Trophoblast cell (in vitro differentiated cells and primary cell): ENCODE measurements at regions not wholly inside any gene's neighbourhood (a gene's known extent, or its start where the extent isn't known, plus 50 kb on each side); places are given as distances from the start of the nearest gene placed in this dataset.

Experiments used
- DNase-seq, 2 donors: peaks; one replicate each; pipeline ENCODE4 v3.0.0-alpha.2; 2016
- H2AFZ ChIP-seq: 2 replicates; pipeline ENCODE4 v1.6.1; 2013; ENCODE audit warnings: low read length, moderate library complexity, mild to moderate bottlenecking; ENCODE audit not compliant: insufficient read depth, poor library complexity
- H2AK5ac ChIP-seq: 2 replicates; pipeline ENCODE4 v1.6.1; 2013; ENCODE audit warnings: mild to moderate bottlenecking, low read length
- H2BK120ac ChIP-seq: 2 replicates; pipeline ENCODE4 v1.6.1; 2013; ENCODE audit warnings: low read length, mild to moderate bottlenecking, moderate library complexity; ENCODE audit not compliant: insufficient read depth, poor library complexity
- H2BK12ac ChIP-seq: 2 replicates; pipeline ENCODE4 v1.6.1; 2013; ENCODE audit warnings: mild to moderate bottlenecking, low read length, moderate library complexity
- H2BK5ac ChIP-seq: 2 replicates; pipeline ENCODE4 v1.6.1; 2013; ENCODE audit warnings: low read length, low read depth, moderate library complexity, mild to moderate bottlenecking; ENCODE audit not compliant: poor library complexity
- H3K14ac ChIP-seq: 2 replicates; pipeline ENCODE4 v1.6.1; 2013; ENCODE audit warnings: mild to moderate bottlenecking, low read length
- H3K18ac ChIP-seq: 2 replicates; pipeline ENCODE4 v1.6.1; 2013; ENCODE audit warnings: mild to moderate bottlenecking, low read length
- H3K23ac ChIP-seq: 2 replicates; pipeline ENCODE4 v1.6.1; 2013; ENCODE audit warnings: low read length
- H3K27ac ChIP-seq: 2 replicates; pipeline ENCODE4 v1.5.1; 2013; ENCODE audit warnings: low read depth, mild to moderate bottlenecking, inconsistent platforms, low read length, moderate library complexity
- H3K27me3 ChIP-seq: 2 replicates; pipeline ENCODE4 v1.6.1; 2013; ENCODE audit warnings: inconsistent platforms, mild to moderate bottlenecking, low read length, moderate library complexity; ENCODE audit not compliant: insufficient read depth
- H3K36me3 ChIP-seq, 2 experiments: 1 replicate in 1 of 2; 2 replicates in 1 of 2; pipeline ENCODE4 v1.6.1; 2013; ENCODE audit warnings: low read length in 2 of 2, mild to moderate bottlenecking in 2 of 2, moderate library complexity in 1 of 2; ENCODE audit not compliant: insufficient read depth in 2 of 2, control insufficient read depth in 1 of 2
- H3K4ac ChIP-seq: 2 replicates; pipeline ENCODE4 v1.6.1; 2013; ENCODE audit warnings: low read depth, mild to moderate bottlenecking, low read length, moderate library complexity
- H3K4me1 ChIP-seq, 2 experiments: 1 replicate in 1 of 2; 2 replicates in 1 of 2; pipeline ENCODE4 v1.6.1; 2013; ENCODE audit warnings: low read length in 2 of 2, mild to moderate bottlenecking in 2 of 2, moderate library complexity in 1 of 2; ENCODE audit not compliant: insufficient read depth in 2 of 2, control insufficient read depth in 1 of 2
- H3K4me2 ChIP-seq: 2 replicates; pipeline ENCODE4 v1.6.1; 2013; ENCODE audit warnings: inconsistent platforms, mild to moderate bottlenecking, low read length, moderate library complexity
- H3K4me3 ChIP-seq: 2 replicates; pipeline ENCODE4 v1.5.1; 2013; ENCODE audit warnings: mild to moderate bottlenecking, low read depth, low read length, inconsistent platforms
- H3K79me1 ChIP-seq: one replicate; pipeline ENCODE4 v1.6.1; 2013; ENCODE audit warnings: low read length
- H3K79me2 ChIP-seq: 2 replicates; pipeline ENCODE4 v1.6.1; 2013; ENCODE audit warnings: low read length, mild to moderate bottlenecking; ENCODE audit not compliant: control insufficient read depth, insufficient read depth, poor library complexity
- H3K9ac ChIP-seq: 2 replicates; pipeline ENCODE4 v1.6.1; 2013; ENCODE audit warnings: mild to moderate bottlenecking, low read length
- H3K9me3 ChIP-seq: 2 replicates; pipeline ENCODE4 v1.6.1; 2013; ENCODE audit warnings: low read depth, mild to moderate bottlenecking, control low read depth, inconsistent platforms, low read length; ENCODE audit not compliant: insufficient read depth
- H4K12ac ChIP-seq: 2 replicates; pipeline ENCODE4 v1.6.1; 2013; ENCODE audit warnings: low read depth, mild to moderate bottlenecking, low read length, moderate library complexity
- H4K8ac ChIP-seq: 2 replicates; pipeline ENCODE4 v1.6.1; 2013; ENCODE audit warnings: low read depth, mild to moderate bottlenecking, low read length, moderate library complexity
- H4K91ac ChIP-seq: one replicate; pipeline ENCODE4 v1.6.1; 2013; ENCODE audit warnings: low read depth, mild to moderate bottlenecking, low read length, moderate library complexity
- WGBS: extraction: QIAGEN DNeasy Blood & Tissue Kit; methylation state at CpG from one replicate; pipeline ENCODE4 v1.1.7; 2013; ENCODE audit warnings: missing lambda C conversion rate; ENCODE audit not compliant: insufficient read length, insufficient coverage; ENCODE audit errors: extremely low coverage; 5-methylcytosine and 5-hydroxymethylcytosine counted together

- Histone ChIP-seq H2BK12ac (no peak overlapping the region), H2BK120ac (no peak overlapping the region), H3K9me3 (no peaks in the 10 kb centered on the region), H3K4me3 (no peak overlapping the region), H4K91ac (no peak overlapping the region), H2AFZ (no peak overlapping the region), H3K36me3 (no peaks in the 10 kb centered on the region), H3K79me2 (no peaks in the 10 kb centered on the region), H4K8ac (no peak overlapping the region), H3K14ac (no peak overlapping the region), H3K4me2 (no peak overlapping the region), H3K18ac (no peak overlapping the region), H3K4me1 (no peaks in the 10 kb centered on the region), H3K4ac (no peak overlapping the region), H3K27me3 (no peaks in the 10 kb centered on the region), H2BK5ac (no peak overlapping the region), H3K23ac (no peak overlapping the region), H3K27ac (no peak overlapping the region), H3K9ac (no peak overlapping the region), H2AK5ac (no peak overlapping the region), H4K12ac (no peak overlapping the region), H3K79me1 (no peaks in the 10 kb centered on the region)
- WGBS, result no CpG with 5 or more reads among the region's 7 CpGs
- peak in 1 of 2 donors; percentile 50 for DNase-seq
Measured at GRCh38 chr6:90739339-90739738, 152.5 kb upstream of the MAP3K7 start.

- DNase-seq, result no peak
- Histone ChIP-seq H3K14ac (no peak overlapping the region), H2BK120ac (no peak overlapping the region), H3K36me3 (no peaks in the 10 kb centered on the region), H3K9ac (no peak overlapping the region), H3K9me3 (no peaks in the 10 kb centered on the region), H4K8ac (no peak overlapping the region), H2BK12ac (no peak overlapping the region), H3K4ac (no peak overlapping the region), H3K18ac (no peak overlapping the region), H2BK5ac (no peak overlapping the region), H3K27ac (no peak overlapping the region), H2AK5ac (no peak overlapping the region), H3K4me2 (no peak overlapping the region), H3K4me3 (no peak overlapping the region), H2AFZ (no peak overlapping the region), H4K12ac (no peak overlapping the region), H3K79me1 (no peaks in the 10 kb centered on the region), H3K27me3 (no peaks in the 10 kb centered on the region), H3K23ac (no peak overlapping the region), H4K91ac (no peak overlapping the region), H3K4me1 (peaks cover 0 to 2% of the 10 kb centered on the region in 2 experiments), H3K79me2 (no peaks in the 10 kb centered on the region)
- no CpG with 5 or more reads among the region's 2 CpGs for WGBS
Measured at GRCh38 chr6:90730151-90730673, 143.3 kb upstream of the MAP3K7 start.

GRCh38 chr6:90729057-90729456 lies 142.2 kb upstream of the MAP3K7 start:
- H3K18ac ChIP-seq, result no peak overlapping the region

GRCh38 chr6:90722648-90723047 lies 135.8 kb upstream of the MAP3K7 start:
- H3K36me3 ChIP-seq, result no peaks in the 10 kb centered on the region
- H2BK12ac ChIP-seq, result no peak overlapping the region
- no peak overlapping the region for H3K18ac ChIP-seq
- H3K27me3 ChIP-seq, result no peaks in the 10 kb centered on the region
- H2AK5ac ChIP-seq, result no peak overlapping the region
- no peak overlapping the region for H3K27ac ChIP-seq
- no CpG with 5 or more reads among the region's 2 CpGs for WGBS
- no peak overlapping the region for H3K4me3 ChIP-seq
- no peak overlapping the region for H4K8ac ChIP-seq
- H4K91ac ChIP-seq, result no peak overlapping the region
- no peaks in the 10 kb centered on the region for H3K9me3 ChIP-seq
- no peak overlapping the region for H3K4ac ChIP-seq
- no peak overlapping the region for H3K23ac ChIP-seq
- H3K14ac ChIP-seq, result no peak overlapping the region
- H3K4me2 ChIP-seq, result no peak overlapping the region
- H4K12ac ChIP-seq, result no peak overlapping the region
- H3K4me1 ChIP-seq, result no peaks in the 10 kb centered on the region
- H3K79me2 ChIP-seq, result no peaks in the 10 kb centered on the region
- H3K9ac ChIP-seq, result no peak overlapping the region
- no peak overlapping the region for H2BK120ac ChIP-seq
- H2BK5ac ChIP-seq, result no peak overlapping the region
- DNase-seq, result no peak
- H3K79me1 ChIP-seq, result no peaks in the 10 kb centered on the region
- H2AFZ ChIP-seq, result no peak overlapping the region

More at GRCh38 chr6:90729057-90729456, 142.2 kb upstream of the MAP3K7 start:
- DNase-seq, result no peak
- Histone ChIP-seq H3K27me3 (no peaks in the 10 kb centered on the region), H2BK12ac (no peak overlapping the region), H4K8ac (no peak overlapping the region), H2BK5ac (no peak overlapping the region), H3K4me3 (no peak overlapping the region), H3K4me1 (peaks cover 0 to 2% of the 10 kb centered on the region in 2 experiments), H3K9ac (no peak overlapping the region), H4K12ac (no peak overlapping the region), H3K4me2 (no peak overlapping the region), H3K4ac (no peak overlapping the region), H3K14ac (no peak overlapping the region), H2AK5ac (no peak overlapping the region), H3K79me1 (no peaks in the 10 kb centered on the region), H3K27ac (no peak overlapping the region), H3K9me3 (no peaks in the 10 kb centered on the region), H3K79me2 (no peaks in the 10 kb centered on the region), H3K23ac (no peak overlapping the region), H3K36me3 (no peaks in the 10 kb centered on the region), H2BK120ac (no peak overlapping the region), H2AFZ (no peak overlapping the region), H4K91ac (no peak overlapping the region)
- whole genome bisulfite sequencing, result no CpG with 5 or more reads among the region's 2 CpGs
